22Rv1 (cell line): ENCODE measurements at regions not wholly inside any gene's neighbourhood (a gene's known extent, or its start where the extent isn't known, plus 50 kb on each side); places are given as distances from the start of the nearest gene placed in this dataset.

Experiments used
- H3K27ac ChIP-seq: fragments of 450-650 bp; 2 replicates; pipeline ENCODE4 v1.5.1; 2017
- CTCF ChIP-seq: fragments of 450-650 bp; IDR thresholded peaks from 2 replicates; pipeline ENCODE4 v1.5.1; 2017; ENCODE audit warnings: mild to moderate bottlenecking
- ZFX ChIP-seq: fragments of 450-650 bp; IDR thresholded peaks from 2 replicates; pipeline ENCODE4 v1.6.1; 2017; ENCODE audit warnings: antibody characterized with exemption, borderline replicate concordance

DNA sequence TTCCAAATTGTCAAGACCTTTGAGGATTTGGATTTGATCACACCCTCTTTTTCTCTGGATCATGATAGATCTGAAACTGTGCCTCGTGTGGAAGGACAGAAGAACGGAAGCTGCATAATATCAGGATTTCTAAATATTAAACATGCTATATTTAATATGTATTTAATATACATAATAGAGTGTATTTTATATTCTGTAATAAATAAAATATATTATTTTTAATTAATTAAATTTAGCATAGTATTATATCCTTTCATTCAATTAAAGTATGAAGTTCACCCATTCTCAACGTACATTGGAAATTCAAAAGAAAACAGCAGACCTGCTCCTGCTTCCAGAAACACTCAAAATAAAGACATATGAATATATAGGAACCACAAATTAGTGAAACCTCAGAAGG is 70.6 kb upstream of the GLIS3 start:
- no peak overlapping the region for H3K27ac ChIP-seq
- TF ChIP-seq CTCF = no peak
- no peak for TF ChIP-seq ZFX

GRCh38 chr9:4366591-4367330 is 66.9 kb upstream of the GLIS3 start:
- no peak overlapping the region for H3K27ac ChIP-seq
- TF ChIP-seq CTCF (peak; percentile 85), ZFX (no peak)

GRCh38 chr9:4365055-4365454 is 65.2 kb upstream of the GLIS3 start:
- TF ChIP-seq ZFX (no peak), CTCF (no peak)
- no peak overlapping the region for H3K27ac ChIP-seq

DNA sequence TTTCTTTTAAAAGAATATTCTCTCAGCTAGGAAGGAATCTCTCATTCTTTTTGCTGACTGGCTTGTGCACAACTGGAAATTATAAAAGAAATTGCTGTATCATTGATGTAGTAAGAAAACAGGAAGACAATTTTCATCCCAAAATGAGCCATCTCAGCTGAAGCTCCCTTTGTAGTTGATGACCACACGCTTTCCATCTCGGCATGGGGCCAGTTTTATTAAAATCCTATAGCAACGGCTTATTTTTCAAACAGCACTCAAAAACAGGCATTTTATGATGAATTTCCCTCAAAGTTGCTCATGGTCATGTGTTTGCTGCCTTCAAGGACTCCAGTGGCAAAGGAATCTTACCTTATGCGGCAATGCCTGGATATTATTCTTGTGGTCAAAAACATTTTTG is 62.4 kb upstream of the GLIS3 start:
- TF ChIP-seq CTCF (no peak), ZFX (no peak)
- no peak overlapping the region for H3K27ac ChIP-seq

GRCh38 chr9:4359016-4359415 is 59.1 kb upstream of the GLIS3 start:
- TF ChIP-seq ZFX (no peak), CTCF (no peak)
- H3K27ac ChIP-seq = no peak overlapping the region

GRCh38 chr9:4357929-4358328 is 58.1 kb upstream of the GLIS3 start:
- TF ChIP-seq CTCF (no peak), ZFX (no peak)
- no peak overlapping the region for H3K27ac ChIP-seq

GRCh38 chr9:4356306-4356705 is 56.4 kb upstream of the GLIS3 start:
- H3K27ac ChIP-seq = no peak overlapping the region
- TF ChIP-seq ZFX (no peak), CTCF (no peak)
